ENCODE measurements at regions not wholly inside any gene's neighbourhood (a gene's known extent, or its start where the extent isn't known, plus 50 kb on each side); places are given as distances from the start of the nearest gene placed in this dataset.

DNA sequence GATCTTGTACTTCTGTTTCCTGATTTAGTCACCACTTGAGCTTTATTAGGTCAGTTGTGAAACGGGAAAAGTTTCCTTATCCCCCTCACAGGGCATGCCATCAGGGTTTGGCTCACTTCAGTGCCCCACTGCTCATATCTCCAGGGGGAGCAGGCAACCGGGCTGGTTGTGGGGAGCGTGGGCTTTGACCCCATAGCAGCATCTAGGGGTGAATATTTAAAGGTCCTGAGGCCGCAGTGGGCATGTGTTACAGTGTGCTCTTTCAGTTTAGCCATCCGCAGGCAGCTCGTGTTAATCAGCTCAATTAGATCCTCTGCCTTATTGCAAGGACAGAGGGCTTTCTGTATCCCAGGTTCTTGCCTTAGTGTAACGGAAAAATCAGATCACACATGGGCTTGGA is 71.9 kb downstream of the MRPL46 start:
- TF ChIP-seq REST (IDR thresholded peaks at IDR 0.05; ENCODE audit: low read depth) (no peak), YY1 (IDR thresholded peaks at IDR 0.05; ENCODE audit: low read depth) (no peak), EP300 (IDR thresholded peaks at IDR 0.05; ENCODE audit: borderline replicate concordance) (no peak), RAD21 (IDR thresholded peaks at IDR 0.05; ENCODE audit: low read depth) (no peak), FOXM1 (IDR thresholded peaks at IDR 0.05; ENCODE audit: borderline replicate concordance, low read depth) (no peak), ZBTB7A (IDR thresholded peaks at IDR 0.05; ENCODE audit: low read depth) (no peak), EGR1 (IDR thresholded peaks at IDR 0.05) (no peak), TEAD4 (IDR thresholded peaks at IDR 0.05) (no peak), CEBPB (IDR thresholded peaks at IDR 0.05) (no peak), TAF1 (IDR thresholded peaks at IDR 0.05; ENCODE audit: low read depth) (no peak), NFIC (IDR thresholded peaks at IDR 0.05) (no peak), CREB1 (IDR thresholded peaks at IDR 0.05; ENCODE audit: low read depth) (no peak), TCF12 (IDR thresholded peaks at IDR 0.05; ENCODE audit: low read depth) (no peak)
- TF ChIP-seq, protein P1, sequence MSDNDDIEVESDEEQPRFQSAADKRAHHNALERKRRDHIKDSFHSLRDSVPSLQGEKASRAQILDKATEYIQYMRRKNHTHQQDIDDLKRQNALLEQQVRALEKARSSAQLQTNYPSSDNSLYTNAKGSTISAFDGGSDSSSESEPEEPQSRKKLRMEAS (IDR thresholded peaks at IDR 0.05) = no peak

Data from Ishikawa (cell line).